HG03469 (cell line): ENCODE measurements at regions not wholly inside any gene's neighbourhood (a gene's known extent, or its start where the extent isn't known, plus 50 kb on each side); places are given as distances from the start of the nearest gene placed in this dataset.
"Not testable (repeated sequence)": the region's sequence is repeated elsewhere in the genome, so short reads cannot be mapped to it uniquely, and the experiment has no call there.

Source experiments
- ATAC-seq: cut with Tn5 transposase; IDR thresholded peaks from one replicate; pipeline ENCODE4 v1.9.1; 2021; ENCODE audit warnings: mild to moderate bottlenecking, moderate library complexity, moderate number of reproducible peaks; ENCODE audit not compliant: unreplicated experiment

- ATAC-seq = no peak
Observed at GRCh38 chr9:16052757-16053530, 500.1 kb downstream of the CCDC171 start.

- ATAC-seq = no peak
Observed at GRCh38 chr9:16057541-16057940, 504.7 kb downstream of the CCDC171 start.

GRCh38 chr9:16058131-16058549, 505.3 kb downstream of the CCDC171 start:
- no peak for ATAC-seq

- no peak for ATAC-seq
Observed at GRCh38 chr9:16060436-16061129, 507.7 kb downstream of the CCDC171 start.

GRCh38 chr9:16062542-16063240, 509.8 kb downstream of the CCDC171 start:
- no peak for ATAC-seq

- ATAC-seq = no peak
Observed at GRCh38 chr9:16063241-16063591, 510.4 kb downstream of the CCDC171 start.

- ATAC-seq = no peak
Observed at GRCh38 chr9:16064771-16065170, 511.9 kb downstream of the CCDC171 start.

- ATAC-seq = not testable (repeated sequence)
Observed at GRCh38 chr9:16066201-16066600, 513.4 kb downstream of the CCDC171 start.

- no peak for ATAC-seq
Observed at GRCh38 chr9:16068476-16068875, 515.6 kb downstream of the CCDC171 start.

- ATAC-seq = no peak
Observed at GRCh38 chr9:16069249-16069648, 516.4 kb downstream of the CCDC171 start.

- ATAC-seq = no peak
Observed at GRCh38 chr9:16069671-16070454, 517.0 kb downstream of the CCDC171 start.

- ATAC-seq = no peak
Observed at GRCh38 chr9:16070455-16071145, 517.8 kb downstream of the CCDC171 start.

- no peak for ATAC-seq
Observed at GRCh38 chr9:16071400-16071799, 518.6 kb downstream of the CCDC171 start.

GRCh38 chr9:16074963-16075362, 522.1 kb downstream of the CCDC171 start:
- ATAC-seq = no peak

GRCh38 chr9:16075696-16076095, 522.9 kb downstream of the CCDC171 start:
- no peak for ATAC-seq

- no peak for ATAC-seq
Observed at GRCh38 chr9:16076511-16076910, 523.7 kb downstream of the CCDC171 start.

- ATAC-seq = no peak
Observed at GRCh38 chr9:16082796-16083195, 530.0 kb downstream of the CCDC171 start.

- ATAC-seq = no peak
Observed at GRCh38 chr9:16085167-16085726, 532.4 kb downstream of the CCDC171 start.

- no peak for ATAC-seq
Observed at GRCh38 chr9:16090907-16091629, 538.2 kb downstream of the CCDC171 start.
